Caco-2 (cell line): ENCODE measurements at regions not wholly inside any gene's neighbourhood (a gene's known extent, or its start where the extent isn't known, plus 50 kb on each side); places are given as distances from the start of the nearest gene placed in this dataset.

Experiments
- BruUV-seq: library from RNA; stranded (reverse); fragments of 400-500 nt; replicated peaks from 2 replicates; lab custom pipeline; 2021; lab: Mats Ljungman, UMichigan
- CTCF ChIA-PET: fragments of 300-600 bp; sonication (Branson Sonifier 250); formaldehyde crosslinking; loops from one replicate; lab custom pipeline; 2022; ENCODE audit warnings: antibody characterized with exemption; lab: Charles Lee
- POLR2A ChIA-PET: fragments of 300-600 bp; sonication (Branson Sonifier 250); formaldehyde crosslinking; loops from one replicate; lab custom pipeline; 2022; ENCODE audit warnings: antibody characterized with exemption; lab: Charles Lee
- DNase-seq, 2 experiments: peaks; one replicate each; pipeline versions ENCODE4 v3.0.0 to v3.0.0-alpha.2; 2020 to 2022
- H3K27me3 ChIP-seq: replicated peaks from 2 replicates; pipeline ENCODE4 v1.6.0; 2011; ENCODE audit warnings: low read length; ENCODE audit not compliant: control insufficient read depth, insufficient read depth
- H3K36me3 ChIP-seq: 2 replicates; pipeline ENCODE4 v1.5.1; 2011; ENCODE audit warnings: low read length; ENCODE audit not compliant: control insufficient read depth, insufficient read depth
- H3K4me1 ChIP-seq: fragments of 250-450 bp; sonication (Bioruptor Pico); 2 replicates; pipeline ENCODE4 v1.5.1; 2020; ENCODE audit warnings: mild to moderate bottlenecking
- H3K4me3 ChIP-seq: 2 replicates; pipeline ENCODE4 v1.5.1; 2011; ENCODE audit warnings: low read depth, mild to moderate bottlenecking, control low read depth, low read length
- H3K9me3 ChIP-seq: fragments of 250-450 bp; sonication (Bioruptor Pico); 2 replicates; pipeline ENCODE4 v1.5.1; 2020; ENCODE audit warnings: mild to moderate bottlenecking, moderate library complexity
- H3K27ac Mint-ChIP-seq: one replicate; pipeline ENCODE4 v1.8.0; 2022; ENCODE audit warnings: mixed read lengths; ENCODE audit not compliant: unreplicated experiment
- H3K27me3 Mint-ChIP-seq: one replicate; pipeline ENCODE4 v1.8.0; 2022; ENCODE audit warnings: mixed read lengths; ENCODE audit not compliant: insufficient read depth, unreplicated experiment
- H3K36me3 Mint-ChIP-seq: one replicate; pipeline ENCODE4 v1.8.0; 2022; ENCODE audit warnings: mild to moderate bottlenecking, mixed read lengths; ENCODE audit not compliant: insufficient read depth, unreplicated experiment
- H3K4me1 Mint-ChIP-seq: one replicate; pipeline ENCODE4 v1.8.0; 2022; ENCODE audit warnings: low read depth, mixed read lengths; ENCODE audit not compliant: unreplicated experiment
- H3K4me3 Mint-ChIP-seq: one replicate; pipeline ENCODE4 v1.8.0; 2022; ENCODE audit warnings: mild to moderate bottlenecking, moderate library complexity, mixed read lengths; ENCODE audit not compliant: unreplicated experiment
- H3K9me3 Mint-ChIP-seq: one replicate; pipeline ENCODE4 v1.8.0; 2022; ENCODE audit warnings: mixed read lengths; ENCODE audit not compliant: unreplicated experiment
- intact Hi-C: fragments of 100-400 bp; cut with micrococcal nuclease; formaldehyde crosslinking; loops from one replicate; pipeline ENCODE4 v1.10.0; 2022; ENCODE audit not compliant: unreplicated experiment
- TF ChIP-seq, protein P1 (sequence below), 2 experiments: fragments of 200-600 bp in 1 of 2; IDR thresholded peaks; 1 replicate in 1 of 2; 2 replicates in 1 of 2; pipeline versions ENCODE4 v1.5.1 to v1.8.0; 2011 to 2022; ENCODE audit warnings: antibody characterized with exemption in 1 of 2, control low read depth in 1 of 2, inconsistent platforms in 1 of 2, low read depth in 1 of 2, low read length in 1 of 2, mild to moderate bottlenecking in 1 of 2, moderate library complexity in 1 of 2; ENCODE audit not compliant: insufficient read depth in 1 of 2, severe bottlenecking in 1 of 2, unreplicated experiment in 1 of 2

- CTCF ChIA-PET = no interaction called here
- H3K4me3 ChIP-seq = no peak overlapping the region
- no peaks in the 10 kb centered on the region for H3K9me3 Mint-ChIP-seq
- H3K4me3 Mint-ChIP-seq = no peak overlapping the region
- BruUV-seq = no TSS peak
- no peak overlapping the region for H3K27ac Mint-ChIP-seq
- H3K27me3 Mint-ChIP-seq = no peaks in the 10 kb centered on the region
- H3K4me1 Mint-ChIP-seq = peaks cover 6% of the 10 kb centered on the region
- DNase-seq = no peak
- no peaks in the 10 kb centered on the region for H3K36me3 ChIP-seq
- intact Hi-C loops = loop anchor here (5.0 kb wide), 2 partner anchors 83 to 943 kb away; no protein-coding TSS in a partner anchor
- H3K9me3 ChIP-seq = no peaks in the 10 kb centered on the region
- H3K36me3 Mint-ChIP-seq = no peaks in the 10 kb centered on the region
- no peaks in the 10 kb centered on the region for H3K27me3 ChIP-seq
- H3K4me1 ChIP-seq = no peaks in the 10 kb centered on the region
- POLR2A ChIA-PET = no interaction called here
- TF ChIP-seq, protein P1, sequence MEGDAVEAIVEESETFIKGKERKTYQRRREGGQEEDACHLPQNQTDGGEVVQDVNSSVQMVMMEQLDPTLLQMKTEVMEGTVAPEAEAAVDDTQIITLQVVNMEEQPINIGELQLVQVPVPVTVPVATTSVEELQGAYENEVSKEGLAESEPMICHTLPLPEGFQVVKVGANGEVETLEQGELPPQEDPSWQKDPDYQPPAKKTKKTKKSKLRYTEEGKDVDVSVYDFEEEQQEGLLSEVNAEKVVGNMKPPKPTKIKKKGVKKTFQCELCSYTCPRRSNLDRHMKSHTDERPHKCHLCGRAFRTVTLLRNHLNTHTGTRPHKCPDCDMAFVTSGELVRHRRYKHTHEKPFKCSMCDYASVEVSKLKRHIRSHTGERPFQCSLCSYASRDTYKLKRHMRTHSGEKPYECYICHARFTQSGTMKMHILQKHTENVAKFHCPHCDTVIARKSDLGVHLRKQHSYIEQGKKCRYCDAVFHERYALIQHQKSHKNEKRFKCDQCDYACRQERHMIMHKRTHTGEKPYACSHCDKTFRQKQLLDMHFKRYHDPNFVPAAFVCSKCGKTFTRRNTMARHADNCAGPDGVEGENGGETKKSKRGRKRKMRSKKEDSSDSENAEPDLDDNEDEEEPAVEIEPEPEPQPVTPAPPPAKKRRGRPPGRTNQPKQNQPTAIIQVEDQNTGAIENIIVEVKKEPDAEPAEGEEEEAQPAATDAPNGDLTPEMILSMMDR (IDR thresholded peaks at IDR 0.05; ENCODE audit: insufficient read depth in 1 of 2, low read depth in 1 of 2, low read length in 1 of 2, severe bottlenecking in 1 of 2, unreplicated experiment in 1 of 2) = no peak
Observed at GRCh38 chr13:59394496-59394895, 769.2 kb downstream of the DIAPH3 start.

DNA sequence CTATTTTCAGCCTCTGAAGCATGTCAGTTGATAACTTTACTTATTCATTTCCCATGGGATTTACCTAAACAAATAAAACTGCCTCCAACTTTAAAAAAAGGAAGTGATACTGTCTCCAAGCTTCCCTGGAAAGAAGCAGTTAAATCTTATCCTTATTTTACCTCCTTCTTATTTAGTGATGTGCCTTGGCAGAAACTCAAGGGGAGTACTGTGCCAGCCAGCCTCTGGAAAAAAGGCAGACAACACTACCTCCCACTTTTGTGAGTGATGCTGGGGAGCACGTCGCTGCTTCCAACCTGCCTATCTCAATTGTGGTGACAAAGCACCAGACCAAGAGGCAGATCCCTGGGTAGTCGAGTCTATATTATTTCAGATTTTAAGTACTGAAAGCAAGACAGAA is 765.6 kb downstream of the DIAPH3 start:
- ChIA-PET CTCF (no interaction called here), POLR2A (no interaction called here)
- Mint-ChIP-seq H3K4me3 (no peak overlapping the region), H3K36me3 (no peaks in the 10 kb centered on the region), H3K9me3 (peaks cover 7% of the 10 kb centered on the region), H3K4me1 (peaks cover 6% of the 10 kb centered on the region), H3K27me3 (no peaks in the 10 kb centered on the region), H3K27ac (no peak overlapping the region)
- no peaks in the 10 kb centered on the region for H3K27me3 ChIP-seq
- no peaks in the 10 kb centered on the region for H3K36me3 ChIP-seq
- BruUV-seq = no TSS peak
- DNase-seq = no peak
- TF ChIP-seq, protein P1 (IDR thresholded peaks at IDR 0.05; ENCODE audit: insufficient read depth in 1 of 2, low read depth in 1 of 2, low read length in 1 of 2, severe bottlenecking in 1 of 2, unreplicated experiment in 1 of 2) = no peak
- H3K9me3 ChIP-seq = no peaks in the 10 kb centered on the region
- intact Hi-C loops = no loop called here
- no peaks in the 10 kb centered on the region for H3K4me1 ChIP-seq
- H3K4me3 ChIP-seq = no peak overlapping the region

GRCh38 chr13:59398661-59399060 is 765.1 kb downstream of the DIAPH3 start:
- ChIA-PET CTCF (no interaction called here), POLR2A (no interaction called here)
- H3K36me3 Mint-ChIP-seq = no peaks in the 10 kb centered on the region
- H3K27me3 ChIP-seq = no peaks in the 10 kb centered on the region
- intact Hi-C loops = no loop called here
- no peak overlapping the region for H3K4me3 ChIP-seq
- no peak overlapping the region for H3K27ac Mint-ChIP-seq
- H3K9me3 Mint-ChIP-seq = peaks cover 7% of the 10 kb centered on the region
- H3K4me1 Mint-ChIP-seq = peaks cover 6% of the 10 kb centered on the region
- H3K27me3 Mint-ChIP-seq = no peaks in the 10 kb centered on the region
- no peak overlapping the region for H3K4me3 Mint-ChIP-seq
- TF ChIP-seq, protein P1 (IDR thresholded peaks at IDR 0.05; ENCODE audit: insufficient read depth in 1 of 2, low read depth in 1 of 2, low read length in 1 of 2, severe bottlenecking in 1 of 2, unreplicated experiment in 1 of 2) = no peak
- no TSS peak for BruUV-seq
- H3K4me1 ChIP-seq = no peaks in the 10 kb centered on the region
- no peak for DNase-seq
- H3K36me3 ChIP-seq = no peaks in the 10 kb centered on the region
- H3K9me3 ChIP-seq = no peaks in the 10 kb centered on the region
